ENCODE measurements at regions not wholly inside any gene's neighbourhood (a gene's known extent, or its start where the extent isn't known, plus 50 kb on each side); places are given as distances from the start of the nearest gene placed in this dataset.

GRCh38 chrX:10744007-10744406 is 123.6 kb upstream of the MID1 start:
- FAIRE-seq (no peak), DNase-seq (ENCODE audit: low spot score) (no peak)

GRCh38 chrX:10747975-10748374 is 127.6 kb upstream of the MID1 start:
- FAIRE-seq, result no peak
- no peak for DNase-seq (ENCODE audit: low spot score)

GRCh38 chrX:10749113-10749512 is 128.7 kb upstream of the MID1 start:
- DNase-seq (ENCODE audit: low spot score), result no peak
- no peak for FAIRE-seq

GRCh38 chrX:10750581-10750980 is 130.2 kb upstream of the MID1 start:
- FAIRE-seq (no peak), DNase-seq (ENCODE audit: low spot score) (no peak)

GRCh38 chrX:10753116-10753515 is 132.7 kb upstream of the MID1 start:
- DNase-seq (ENCODE audit: low spot score), result no peak
- no peak for FAIRE-seq

- DNase-seq (ENCODE audit: low spot score), result no peak
- FAIRE-seq, result no peak
These were observed 134.1 kb upstream of the MID1 start for GRCh38 chrX:10754445-10754844.

GRCh38 chrX:10755439-10756334 is 135.3 kb upstream of the MID1 start:
- DNase-seq (ENCODE audit: low spot score), result peak; percentile 75

GRCh38 chrX:10756441-10756840 is 136.1 kb upstream of the MID1 start:
- DNase-seq (ENCODE audit: low spot score), result peak; percentile 82

More at GRCh38 chrX:10755439-10756334, 135.3 kb upstream of the MID1 start:
- peak; percentile 72 for FAIRE-seq

GRCh38 chrX:10759141-10759799 is 138.9 kb upstream of the MID1 start:
- FAIRE-seq, result no peak
- DNase-seq (ENCODE audit: low spot score), result no peak

More at GRCh38 chrX:10756441-10756840, 136.1 kb upstream of the MID1 start:
- peak; percentile 85 for FAIRE-seq

- DNase-seq (ENCODE audit: low spot score) (no peak), FAIRE-seq (no peak)
These were observed 141.1 kb upstream of the MID1 start for GRCh38 chrX:10761447-10761846.

GRCh38 chrX:10769195-10769594 is 148.8 kb upstream of the MID1 start:
- FAIRE-seq, result peak; percentile 2
- peak; percentile 5 for DNase-seq (ENCODE audit: low spot score)

GRCh38 chrX:10769696-10770619 is 149.6 kb upstream of the MID1 start:
- DNase-seq (ENCODE audit: low spot score), result no peak
- FAIRE-seq, result no peak

- no peak for DNase-seq (ENCODE audit: low spot score)
- FAIRE-seq, result no peak
These were observed 152.9 kb upstream of the MID1 start for GRCh38 chrX:10773318-10773717.

- FAIRE-seq, result no peak
- DNase-seq (ENCODE audit: low spot score), result no peak
These were observed 161.6 kb upstream of the MID1 start for GRCh38 chrX:10781847-10782530.

GRCh38 chrX:10783451-10783995 is 163.1 kb upstream of the MID1 start:
- no peak for FAIRE-seq

GRCh38 chrX:10787264-10787663 is 166.9 kb upstream of the MID1 start:
- no peak for FAIRE-seq
- DNase-seq (ENCODE audit: low spot score), result no peak

More at GRCh38 chrX:10783451-10783995, 163.1 kb upstream of the MID1 start:
- DNase-seq (ENCODE audit: low spot score), result no peak

- no peak for FAIRE-seq
These were observed 173.8 kb upstream of the MID1 start for GRCh38 chrX:10794203-10794630.

GRCh38 chrX:10795721-10796120 is 175.3 kb upstream of the MID1 start:
- FAIRE-seq, result no peak
- DNase-seq (ENCODE audit: low spot score), result no peak

More at GRCh38 chrX:10794203-10794630, 173.8 kb upstream of the MID1 start:
- DNase-seq (ENCODE audit: low spot score), result no peak

GRCh38 chrX:10797466-10797865 is 177.1 kb upstream of the MID1 start:
- no peak for FAIRE-seq
- no peak for DNase-seq (ENCODE audit: low spot score)

GRCh38 chrX:10798041-10798440 is 177.7 kb upstream of the MID1 start:
- DNase-seq (ENCODE audit: low spot score) (no peak), FAIRE-seq (no peak)

All from RCC 7860 (cell line).